HCT116 (cell line): ENCODE measurements at regions not wholly inside any gene's neighbourhood (a gene's known extent, or its start where the extent isn't known, plus 50 kb on each side); places are given as distances from the start of the nearest gene placed in this dataset.

Experiments used
- CEBPB ChIP-seq: IDR thresholded peaks from 2 replicates; pipeline ENCODE4 v1.6.1; 2012; ENCODE audit warnings: low read depth
- CTCF ChIP-seq, 3 experiments: fragments of 200-600 bp in 1 of 3; sonication (generic) in 1 of 3; IDR thresholded peaks in 2 of 3; conservative IDR thresholded peaks in 1 of 3; 2 replicates each; pipeline ENCODE4 v1.5.1; 2012 to 2017; ENCODE audit warnings: low read depth in 2 of 3, low read length in 2 of 3, antibody characterized with exemption in 1 of 3, borderline replicate concordance in 1 of 3, control low read depth in 1 of 3, mild to moderate bottlenecking in 1 of 3, mixed read lengths in 1 of 3, mixed run types in 1 of 3, moderate library complexity in 1 of 3; ENCODE audit not compliant: insufficient read depth in 1 of 3
- ELF1 ChIP-seq: IDR thresholded peaks from 2 replicates; pipeline ENCODE4 v1.6.1; 2012; ENCODE audit warnings: low read depth, borderline replicate concordance
- EZH2 ChIP-seq: fragments of 200-600 bp; sonication (generic); IDR thresholded peaks from 2 replicates; pipeline ENCODE4 v1.6.1; 2017; ENCODE audit warnings: antibody characterized with exemption, mixed run types
- JUND ChIP-seq: IDR thresholded peaks from 2 replicates; pipeline ENCODE4 v1.6.1; 2012
- MAX ChIP-seq: IDR thresholded peaks from 2 replicates; pipeline ENCODE4 v1.6.1; 2012
- POLR2A ChIP-seq: IDR thresholded peaks from 2 replicates; pipeline ENCODE4 v1.7.0; 2011; ENCODE audit warnings: borderline replicate concordance; ENCODE audit not compliant: insufficient read depth, insufficient read length; ENCODE audit errors: extremely low read depth
- POLR2AphosphoS5 ChIP-seq: IDR thresholded peaks from 2 replicates; pipeline ENCODE4 v1.6.1; 2011; ENCODE audit warnings: mild to moderate bottlenecking, low read depth, low read length, moderate library complexity
- RAD21 ChIP-seq: IDR thresholded peaks from 2 replicates; pipeline ENCODE4 v1.6.1; 2012; ENCODE audit warnings: low read depth, mild to moderate bottlenecking
- REST ChIP-seq: IDR thresholded peaks from 2 replicates; pipeline ENCODE4 v1.6.1; 2012; ENCODE audit warnings: low read depth
- SRF ChIP-seq: IDR thresholded peaks from 2 replicates; pipeline ENCODE4 v1.6.1; 2012; ENCODE audit warnings: low read depth
- TCF7L2 ChIP-seq: IDR thresholded peaks from 2 replicates; pipeline ENCODE4 v1.7.0; 2011; ENCODE audit warnings: borderline replicate concordance, inconsistent platforms; ENCODE audit not compliant: insufficient read depth, insufficient read length; ENCODE audit errors: extremely low read depth
- YY1 ChIP-seq: IDR thresholded peaks from 2 replicates; pipeline ENCODE4 v1.6.1; 2011; ENCODE audit warnings: low read length, low read depth, moderate library complexity, mild to moderate bottlenecking; ENCODE audit not compliant: insufficient replicate concordance; ENCODE audit errors: extremely low read depth
- ZBTB33 ChIP-seq: IDR thresholded peaks from 2 replicates; pipeline ENCODE4 v1.6.1; 2011; ENCODE audit warnings: mild to moderate bottlenecking, low read length, moderate library complexity; ENCODE audit not compliant: insufficient replicate concordance; ENCODE audit errors: extremely low read depth

- TF ChIP-seq POLR2A = no peak
- TF ChIP-seq REST = no peak
- no peak for TF ChIP-seq RAD21
- no peak for TF ChIP-seq CTCF (IDR thresholded peaks at IDR 0.05 in 2 of 3, conservative IDR thresholded peaks at IDR 0.05 in 1 of 3; ENCODE audit: borderline replicate concordance in 1 of 3, insufficient read depth in 1 of 3, low read depth in 2 of 3, low read length in 2 of 3)
- TF ChIP-seq SRF = no peak
- TF ChIP-seq JUND = no peak
- no peak for TF ChIP-seq CEBPB
- no peak for TF ChIP-seq POLR2AphosphoS5
- TF ChIP-seq YY1 = no peak
- no peak for TF ChIP-seq TCF7L2
- TF ChIP-seq EZH2 = no peak
- TF ChIP-seq ZBTB33 = no peak
- TF ChIP-seq MAX = no peak
- TF ChIP-seq ELF1 = no peak
Observed at GRCh38 chr13:57946361-57946760, 314.8 kb downstream of the PCDH17 start.
